A549 (cell line): ENCODE measurements at regions not wholly inside any gene's neighbourhood (a gene's known extent, or its start where the extent isn't known, plus 50 kb on each side); places are given as distances from the start of the nearest gene placed in this dataset.

ENCODE experiments used
- CEBPB ChIP-seq, 2 experiments: fragments of >200 bp in 1 of 2; sonication (Bioruptor Twin) in 1 of 2; formaldehyde crosslinking in 1 of 2; IDR thresholded peaks; 2 replicates each; pipeline ENCODE4 v1.6.1; 2012 to 2016
- EP300 ChIP-seq, 2 experiments: fragments of >200 bp; sonication (Bioruptor Twin); formaldehyde crosslinking; IDR thresholded peaks; 2 replicates in 1 of 2; 3 replicates in 1 of 2; pipeline ENCODE4 v1.6.1; 2016 to 2017
- HOXB5 ChIP-seq: fragments of 250-450 bp; sonication (Bioruptor Pico); IDR thresholded peaks from 2 replicates; pipeline ENCODE4 v1.5.0; 2020; ENCODE audit warnings: mild to moderate bottlenecking, moderate library complexity
- MAFK ChIP-seq: fragments of 450-650 bp; IDR thresholded peaks from 2 replicates; pipeline ENCODE4 v1.6.1; 2014; ENCODE audit not compliant: partially characterized antibody
- PHF8 ChIP-seq: fragments of 200-600 bp; sonication (generic); IDR thresholded peaks from 2 replicates; pipeline ENCODE4 v1.6.1; 2016; ENCODE audit warnings: low read depth, mild to moderate bottlenecking, antibody characterized with exemption, moderate library complexity, borderline replicate concordance
- POLR2A ChIP-seq: IDR thresholded peaks from 2 replicates; pipeline ENCODE4 v1.6.1; 2012; ENCODE audit warnings: mild to moderate bottlenecking, low read length
- POLR2AphosphoS2 ChIP-seq: conservative IDR thresholded peaks from 2 replicates; pipeline ENCODE4 v1.6.1; 2012; ENCODE audit warnings: low read length, improper control_type of control experiment, inconsistent platforms
- RAD21 ChIP-seq, 2 experiments: fragments of >200 bp in 1 of 2; sonication (Bioruptor Twin) in 1 of 2; formaldehyde crosslinking in 1 of 2; IDR thresholded peaks in 1 of 2; conservative IDR thresholded peaks in 1 of 2; 2 replicates in 1 of 2; 3 replicates in 1 of 2; pipeline ENCODE4 v1.6.1; 2012 to 2018; ENCODE audit warnings: inconsistent platforms in 1 of 2
- SMC3 ChIP-seq: fragments of >200 bp; sonication (Bioruptor Twin); formaldehyde crosslinking; IDR thresholded peaks from 3 replicates; pipeline ENCODE4 v1.6.1; 2018; ENCODE audit warnings: inconsistent platforms
- ZFP36 ChIP-seq: fragments of 450-650 bp; IDR thresholded peaks from 2 replicates; pipeline ENCODE4 v1.6.1; 2014; ENCODE audit warnings: borderline replicate concordance; ENCODE audit not compliant: partially characterized antibody
- TF ChIP-seq, protein P1 (sequence below): IDR thresholded peaks from 2 replicates; pipeline ENCODE4 v1.6.1; 2012
- TF ChIP-seq, protein P2 (sequence below): fragments of >200 bp; sonication (Bioruptor Twin); formaldehyde crosslinking; IDR thresholded peaks from 3 replicates; pipeline ENCODE4 v1.5.1; 2016
- TF ChIP-seq, protein P3 (sequence below): fragments of >200 bp; sonication (Bioruptor Twin); formaldehyde crosslinking; IDR thresholded peaks from 3 replicates; pipeline ENCODE4 v1.6.1; 2016
- TF ChIP-seq, protein P4 (sequence below): IDR thresholded peaks from 2 replicates; pipeline ENCODE4 v1.6.1; 2012; ENCODE audit warnings: low read depth, borderline replicate concordance

DNA sequence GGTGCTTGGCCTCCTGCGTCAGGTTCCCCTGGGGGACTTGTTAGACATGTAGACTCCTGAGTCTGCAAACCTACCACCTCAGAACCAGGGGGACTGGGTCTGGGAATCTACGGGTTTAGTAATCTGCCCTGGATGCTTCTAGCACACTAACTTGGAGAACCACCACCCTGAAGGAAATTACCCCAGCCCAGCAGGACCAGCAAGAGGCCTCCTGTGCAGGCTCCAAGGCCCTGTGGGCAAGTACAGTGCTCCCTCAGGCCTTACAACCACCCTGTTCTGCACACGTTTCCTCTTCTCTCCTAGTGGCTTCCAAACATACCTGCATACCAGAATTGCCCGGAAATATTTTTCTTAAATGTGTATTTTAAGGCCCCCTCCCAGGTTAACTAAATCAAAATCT is 423.0 kb downstream of the FUT8 start:
- TF ChIP-seq CEBPB (IDR thresholded peaks at IDR 0.05) (no peak), EP300 (IDR thresholded peaks at IDR 0.05) (no peak), POLR2A (no peak), MAFK (no peak), HOXB5 (no peak), ZFP36 (no peak), PHF8 (no peak), POLR2AphosphoS2 (no peak), SMC3 (no peak), RAD21 (conservative IDR thresholded peaks at IDR 0.05 in 1 of 2, IDR thresholded peaks at IDR 0.05 in 1 of 2) (no peak)
- TF ChIP-seq, protein P1, sequence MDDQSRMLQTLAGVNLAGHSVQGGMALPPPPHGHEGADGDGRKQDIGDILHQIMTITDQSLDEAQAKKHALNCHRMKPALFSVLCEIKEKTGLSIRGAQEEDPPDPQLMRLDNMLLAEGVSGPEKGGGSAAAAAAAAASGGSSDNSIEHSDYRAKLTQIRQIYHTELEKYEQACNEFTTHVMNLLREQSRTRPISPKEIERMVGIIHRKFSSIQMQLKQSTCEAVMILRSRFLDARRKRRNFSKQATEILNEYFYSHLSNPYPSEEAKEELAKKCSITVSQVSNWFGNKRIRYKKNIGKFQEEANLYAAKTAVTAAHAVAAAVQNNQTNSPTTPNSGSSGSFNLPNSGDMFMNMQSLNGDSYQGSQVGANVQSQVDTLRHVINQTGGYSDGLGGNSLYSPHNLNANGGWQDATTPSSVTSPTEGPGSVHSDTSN: no peak
- TF ChIP-seq, protein P2, sequence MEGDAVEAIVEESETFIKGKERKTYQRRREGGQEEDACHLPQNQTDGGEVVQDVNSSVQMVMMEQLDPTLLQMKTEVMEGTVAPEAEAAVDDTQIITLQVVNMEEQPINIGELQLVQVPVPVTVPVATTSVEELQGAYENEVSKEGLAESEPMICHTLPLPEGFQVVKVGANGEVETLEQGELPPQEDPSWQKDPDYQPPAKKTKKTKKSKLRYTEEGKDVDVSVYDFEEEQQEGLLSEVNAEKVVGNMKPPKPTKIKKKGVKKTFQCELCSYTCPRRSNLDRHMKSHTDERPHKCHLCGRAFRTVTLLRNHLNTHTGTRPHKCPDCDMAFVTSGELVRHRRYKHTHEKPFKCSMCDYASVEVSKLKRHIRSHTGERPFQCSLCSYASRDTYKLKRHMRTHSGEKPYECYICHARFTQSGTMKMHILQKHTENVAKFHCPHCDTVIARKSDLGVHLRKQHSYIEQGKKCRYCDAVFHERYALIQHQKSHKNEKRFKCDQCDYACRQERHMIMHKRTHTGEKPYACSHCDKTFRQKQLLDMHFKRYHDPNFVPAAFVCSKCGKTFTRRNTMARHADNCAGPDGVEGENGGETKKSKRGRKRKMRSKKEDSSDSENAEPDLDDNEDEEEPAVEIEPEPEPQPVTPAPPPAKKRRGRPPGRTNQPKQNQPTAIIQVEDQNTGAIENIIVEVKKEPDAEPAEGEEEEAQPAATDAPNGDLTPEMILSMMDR: no peak
- TF ChIP-seq, protein P3, sequence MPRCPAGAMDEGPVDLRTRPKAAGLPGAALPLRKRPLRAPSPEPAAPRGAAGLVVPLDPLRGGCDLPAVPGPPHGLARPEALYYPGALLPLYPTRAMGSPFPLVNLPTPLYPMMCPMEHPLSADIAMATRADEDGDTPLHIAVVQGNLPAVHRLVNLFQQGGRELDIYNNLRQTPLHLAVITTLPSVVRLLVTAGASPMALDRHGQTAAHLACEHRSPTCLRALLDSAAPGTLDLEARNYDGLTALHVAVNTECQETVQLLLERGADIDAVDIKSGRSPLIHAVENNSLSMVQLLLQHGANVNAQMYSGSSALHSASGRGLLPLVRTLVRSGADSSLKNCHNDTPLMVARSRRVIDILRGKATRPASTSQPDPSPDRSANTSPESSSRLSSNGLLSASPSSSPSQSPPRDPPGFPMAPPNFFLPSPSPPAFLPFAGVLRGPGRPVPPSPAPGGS: no peak
- TF ChIP-seq, protein P4, sequence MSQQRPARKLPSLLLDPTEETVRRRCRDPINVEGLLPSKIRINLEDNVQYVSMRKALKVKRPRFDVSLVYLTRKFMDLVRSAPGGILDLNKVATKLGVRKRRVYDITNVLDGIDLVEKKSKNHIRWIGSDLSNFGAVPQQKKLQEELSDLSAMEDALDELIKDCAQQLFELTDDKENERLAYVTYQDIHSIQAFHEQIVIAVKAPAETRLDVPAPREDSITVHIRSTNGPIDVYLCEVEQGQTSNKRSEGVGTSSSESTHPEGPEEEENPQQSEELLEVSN: no peak
